HFFc6 (cell line): ENCODE measurements at regions not wholly inside any gene's neighbourhood (a gene's known extent, or its start where the extent isn't known, plus 50 kb on each side); places are given as distances from the start of the nearest gene placed in this dataset.
A peak's percentile ranks its signal among the peaks of the same experiment; 100 is the strongest.

Source experiments
- DNase-seq: peaks from one replicate; pipeline ENCODE4 v3.0.0-alpha.2; 2018
- H3K27ac Mint-ChIP-seq: 2 replicates; pipeline ENCODE4 v1.8.0; 2020; ENCODE audit warnings: mild to moderate bottlenecking, mixed read lengths
- H3K27me3 Mint-ChIP-seq: 2 replicates; pipeline ENCODE4 v1.8.0; 2021; ENCODE audit warnings: mild to moderate bottlenecking, moderate library complexity, mixed read lengths; ENCODE audit not compliant: insufficient read depth
- H3K36me3 Mint-ChIP-seq: 2 replicates; pipeline ENCODE4 v1.8.0; 2021; ENCODE audit warnings: low read depth, mixed read lengths
- H3K4me1 Mint-ChIP-seq: 2 replicates; pipeline ENCODE4 v1.8.0; 2020; ENCODE audit warnings: low read depth, mixed read lengths
- H3K4me3 Mint-ChIP-seq: 2 replicates; pipeline ENCODE4 v1.8.0; 2020; ENCODE audit warnings: mild to moderate bottlenecking, moderate library complexity, mixed read lengths
- H3K9me3 Mint-ChIP-seq: 2 replicates; pipeline ENCODE4 v1.8.0; 2020; ENCODE audit warnings: mild to moderate bottlenecking, mixed read lengths
- TF ChIP-seq, protein P1 (sequence below): fragments of 200-600 bp; sonication (generic); IDR thresholded peaks from 2 replicates; pipeline ENCODE4 v1.5.0; 2021; ENCODE audit warnings: antibody characterized with exemption, mild to moderate bottlenecking

DNA sequence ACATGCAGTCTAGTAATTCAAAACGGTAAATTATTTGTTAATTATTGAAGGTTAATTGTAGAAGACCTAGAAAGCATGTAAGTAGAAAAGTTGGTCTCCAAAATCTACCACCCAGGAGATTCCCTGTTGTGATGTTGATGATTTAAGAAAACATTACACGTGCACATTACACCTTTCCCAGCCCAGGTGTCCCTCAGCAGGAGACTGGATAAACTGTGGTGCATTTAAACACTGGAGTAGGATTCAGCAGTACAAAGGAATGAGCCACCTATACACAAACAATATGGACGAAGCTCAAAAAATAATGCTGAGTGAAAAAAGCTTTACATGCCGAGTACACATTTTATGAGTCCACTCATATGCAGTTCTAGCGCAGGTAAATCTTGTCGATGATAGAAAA lies 109.0 kb upstream of the STARD3NL start:
- peaks cover 33% of the 10 kb centered on the region for H3K9me3 Mint-ChIP-seq
- TF ChIP-seq, protein P1, sequence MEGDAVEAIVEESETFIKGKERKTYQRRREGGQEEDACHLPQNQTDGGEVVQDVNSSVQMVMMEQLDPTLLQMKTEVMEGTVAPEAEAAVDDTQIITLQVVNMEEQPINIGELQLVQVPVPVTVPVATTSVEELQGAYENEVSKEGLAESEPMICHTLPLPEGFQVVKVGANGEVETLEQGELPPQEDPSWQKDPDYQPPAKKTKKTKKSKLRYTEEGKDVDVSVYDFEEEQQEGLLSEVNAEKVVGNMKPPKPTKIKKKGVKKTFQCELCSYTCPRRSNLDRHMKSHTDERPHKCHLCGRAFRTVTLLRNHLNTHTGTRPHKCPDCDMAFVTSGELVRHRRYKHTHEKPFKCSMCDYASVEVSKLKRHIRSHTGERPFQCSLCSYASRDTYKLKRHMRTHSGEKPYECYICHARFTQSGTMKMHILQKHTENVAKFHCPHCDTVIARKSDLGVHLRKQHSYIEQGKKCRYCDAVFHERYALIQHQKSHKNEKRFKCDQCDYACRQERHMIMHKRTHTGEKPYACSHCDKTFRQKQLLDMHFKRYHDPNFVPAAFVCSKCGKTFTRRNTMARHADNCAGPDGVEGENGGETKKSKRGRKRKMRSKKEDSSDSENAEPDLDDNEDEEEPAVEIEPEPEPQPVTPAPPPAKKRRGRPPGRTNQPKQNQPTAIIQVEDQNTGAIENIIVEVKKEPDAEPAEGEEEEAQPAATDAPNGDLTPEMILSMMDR = no peak
- no peak overlapping the region for H3K4me3 Mint-ChIP-seq
- H3K36me3 Mint-ChIP-seq = no peaks in the 10 kb centered on the region
- H3K4me1 Mint-ChIP-seq = no peaks in the 10 kb centered on the region
- no peak for DNase-seq
- H3K27me3 Mint-ChIP-seq = no peaks in the 10 kb centered on the region
- no peak overlapping the region for H3K27ac Mint-ChIP-seq

DNA sequence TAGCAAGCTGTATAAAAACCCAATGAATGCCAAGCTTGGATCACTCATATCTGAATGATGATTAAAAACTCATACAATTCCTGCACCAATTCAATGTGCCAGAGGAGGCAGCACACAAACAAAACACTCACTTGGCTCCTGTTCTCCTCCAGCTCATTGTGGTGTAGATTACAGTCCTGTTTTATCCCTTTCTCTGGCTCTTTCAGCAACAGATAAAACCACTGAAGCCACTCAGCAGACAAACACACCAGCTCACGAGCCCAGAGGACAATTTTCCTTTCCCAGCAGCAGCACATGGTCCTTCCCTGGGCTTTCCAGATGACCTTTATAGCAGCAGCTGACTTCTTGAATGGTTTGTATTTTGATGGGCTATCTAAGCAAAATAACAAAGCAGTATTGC lies 107.3 kb upstream of the STARD3NL start:
- H3K9me3 Mint-ChIP-seq = peaks cover 26% of the 10 kb centered on the region

DNA sequence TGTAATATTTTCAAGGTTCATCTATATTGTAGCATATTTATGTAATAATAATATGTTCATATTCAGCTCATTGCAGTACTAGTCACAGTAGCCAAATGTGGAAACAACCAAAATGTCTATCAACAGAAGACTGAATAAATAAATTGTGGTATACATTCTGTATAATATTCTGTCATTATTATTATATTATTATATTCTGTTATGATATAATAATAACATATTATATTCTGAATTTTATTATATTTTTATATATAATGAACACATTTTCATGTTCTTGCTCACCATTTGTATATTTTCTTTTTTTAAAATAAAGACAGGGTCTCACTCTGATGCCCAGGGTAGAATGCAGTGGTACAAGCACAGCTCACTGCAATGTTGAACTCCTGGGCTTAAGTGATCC lies 91.2 kb upstream of the STARD3NL start:
- no peak overlapping the region for H3K4me3 Mint-ChIP-seq
- no peaks in the 10 kb centered on the region; the same call in 1 of the 2 replicates for H3K36me3 Mint-ChIP-seq
- H3K9me3 Mint-ChIP-seq = peaks cover 11% of the 10 kb centered on the region
- H3K27me3 Mint-ChIP-seq = no peaks in the 10 kb centered on the region
- DNase-seq = no peak
- no peak overlapping the region for H3K27ac Mint-ChIP-seq
- TF ChIP-seq, protein P1 = no peak
- H3K4me1 Mint-ChIP-seq = no peaks in the 10 kb centered on the region

More for the DNA sequence above, 107.3 kb upstream of the STARD3NL start:
- Mint-ChIP-seq H3K4me3 (no peak overlapping the region), H3K36me3 (no peaks in the 10 kb centered on the region), H3K27me3 (no peaks in the 10 kb centered on the region), H3K27ac (no peak overlapping the region), H3K4me1 (no peaks in the 10 kb centered on the region)
- TF ChIP-seq, protein P1 = no peak
- DNase-seq = no peak

DNA sequence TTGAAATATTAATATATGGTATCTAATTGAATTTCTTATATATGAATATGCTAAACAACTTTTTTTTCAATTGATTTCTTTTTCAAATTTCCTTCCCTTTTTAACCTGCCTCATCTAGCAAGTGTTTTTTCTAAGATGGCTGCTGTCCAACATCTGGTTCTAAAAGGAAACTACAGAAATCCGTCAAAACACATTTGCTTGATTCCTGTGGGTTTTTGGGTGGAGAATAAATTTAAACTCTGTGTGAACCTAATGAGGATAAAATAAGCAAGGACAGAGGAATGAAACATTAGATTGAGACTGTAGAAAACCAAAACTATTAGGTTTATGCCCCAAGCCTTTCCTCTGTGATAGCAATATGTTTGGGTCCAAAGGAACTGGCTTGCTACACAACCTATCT lies 75.5 kb upstream of the STARD3NL start:
- no peak for DNase-seq
- Mint-ChIP-seq H3K36me3 (no peaks in the 10 kb centered on the region), H3K27me3 (no peaks in the 10 kb centered on the region), H3K4me3 (no peak overlapping the region), H3K9me3 (peaks cover 7% of the 10 kb centered on the region; the same call in 1 of the 2 replicates), H3K27ac (no peak overlapping the region), H3K4me1 (no peaks in the 10 kb centered on the region)
- TF ChIP-seq, protein P1 = no peak

DNA sequence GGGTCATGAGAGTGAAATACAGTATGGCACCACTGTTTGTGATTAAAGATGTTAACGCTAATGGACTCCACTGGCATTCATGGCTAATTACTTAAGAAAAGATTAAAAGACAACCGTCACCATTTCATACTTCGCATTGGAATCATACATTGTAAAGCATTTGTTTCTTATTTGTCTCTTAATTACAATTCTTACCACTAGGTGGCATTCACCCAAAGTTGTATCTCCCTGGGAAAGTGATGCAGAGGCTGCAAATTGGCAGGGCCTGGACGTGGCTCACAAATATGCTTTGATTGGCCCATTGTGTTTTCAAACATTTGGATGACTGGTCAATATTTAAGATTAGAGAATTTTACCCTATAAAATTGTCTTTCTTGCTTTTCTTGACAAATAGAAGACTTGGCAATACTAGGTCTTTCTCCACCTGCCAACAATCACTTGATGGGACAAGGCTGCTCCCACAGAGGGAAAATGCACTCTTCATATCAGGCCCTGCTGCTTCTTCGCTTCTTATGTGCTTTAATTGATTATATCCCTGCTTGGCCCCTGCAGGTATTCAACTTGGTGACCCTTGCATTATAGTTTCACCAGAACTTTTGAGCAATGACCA lies 72.1 kb upstream of the STARD3NL start:
- Mint-ChIP-seq H3K27ac (no peak overlapping the region), H3K4me1 (no peaks in the 10 kb centered on the region), H3K9me3 (no peaks in the 10 kb centered on the region), H3K27me3 (peaks cover 2% of the 10 kb centered on the region; the same call in 1 of the 2 replicates), H3K4me3 (no peak overlapping the region), H3K36me3 (no peaks in the 10 kb centered on the region)
- TF ChIP-seq, protein P1 = peak; percentile 90
- peak; percentile 51 for DNase-seq
